Tibial artery (tissue), 4 donors: ENCODE measurements at regions not wholly inside any gene's neighbourhood (a gene's known extent, or its start where the extent isn't known, plus 50 kb on each side); places are given as distances from the start of the nearest gene placed in this dataset.

Experiments used
- DNase-seq, 2 donors: peaks; one replicate each; pipeline ENCODE4 v3.0.0-alpha.2; 2019
- H3K27ac ChIP-seq, 2 donors: fragments of 200-600 bp; sonication (generic) in 1 of 2; 1 replicate in 1 of 2; 2 replicates in 1 of 2; pipeline ENCODE4 v1.5.1; 2018 to 2019; ENCODE audit warnings: mild to moderate bottlenecking in 1 of 2
- H3K27me3 ChIP-seq, 2 donors: fragments of 200-600 bp; sonication (generic) in 1 of 2; one replicate each; pipeline versions ENCODE4 v1.5.1 to v1.6.0; 2016 to 2019
- H3K36me3 ChIP-seq, 3 donors: fragments of 200-600 bp; sonication (generic) in 2 of 3; one replicate each; pipeline ENCODE4 v1.5.1; 2016 to 2019; ENCODE audit warnings: mild to moderate bottlenecking in 2 of 3
- H3K4me1 ChIP-seq, 4 donors: fragments of 200-600 bp; sonication (generic) in 2 of 4; 1 replicate in 3 of 4; 2 replicates in 1 of 4; pipeline ENCODE4 v1.5.1; 2016 to 2019
- H3K4me3 ChIP-seq, 2 donors: fragments of 200-600 bp; sonication (generic) in 1 of 2; 1 replicate in 1 of 2; 2 replicates in 1 of 2; pipeline ENCODE4 v1.5.1; 2018 to 2019; ENCODE audit warnings: mild to moderate bottlenecking in 2 of 2
- H3K9me3 ChIP-seq, 3 donors: fragments of 200-600 bp; sonication (generic) in 1 of 3; one replicate each; pipeline ENCODE4 v1.5.1; 2016 to 2019
- intact Hi-C: fragments of 100-400 bp; cut with DNase I; formaldehyde crosslinking; loops from one replicate; pipeline ENCODE4 v1.15.0; 2023; ENCODE audit warnings: low total_unique reads
- TF ChIP-seq, protein P1 (sequence below), 2 experiments: fragments of 200-600 bp in 1 of 2; fragments of 450-650 bp in 1 of 2; IDR thresholded peaks; one replicate each; pipeline ENCODE4 v1.5.1; 2017 to 2019; ENCODE audit warnings: antibody characterized with exemption in 2 of 2, mild to moderate bottlenecking in 1 of 2, moderate library complexity in 1 of 2

DNA sequence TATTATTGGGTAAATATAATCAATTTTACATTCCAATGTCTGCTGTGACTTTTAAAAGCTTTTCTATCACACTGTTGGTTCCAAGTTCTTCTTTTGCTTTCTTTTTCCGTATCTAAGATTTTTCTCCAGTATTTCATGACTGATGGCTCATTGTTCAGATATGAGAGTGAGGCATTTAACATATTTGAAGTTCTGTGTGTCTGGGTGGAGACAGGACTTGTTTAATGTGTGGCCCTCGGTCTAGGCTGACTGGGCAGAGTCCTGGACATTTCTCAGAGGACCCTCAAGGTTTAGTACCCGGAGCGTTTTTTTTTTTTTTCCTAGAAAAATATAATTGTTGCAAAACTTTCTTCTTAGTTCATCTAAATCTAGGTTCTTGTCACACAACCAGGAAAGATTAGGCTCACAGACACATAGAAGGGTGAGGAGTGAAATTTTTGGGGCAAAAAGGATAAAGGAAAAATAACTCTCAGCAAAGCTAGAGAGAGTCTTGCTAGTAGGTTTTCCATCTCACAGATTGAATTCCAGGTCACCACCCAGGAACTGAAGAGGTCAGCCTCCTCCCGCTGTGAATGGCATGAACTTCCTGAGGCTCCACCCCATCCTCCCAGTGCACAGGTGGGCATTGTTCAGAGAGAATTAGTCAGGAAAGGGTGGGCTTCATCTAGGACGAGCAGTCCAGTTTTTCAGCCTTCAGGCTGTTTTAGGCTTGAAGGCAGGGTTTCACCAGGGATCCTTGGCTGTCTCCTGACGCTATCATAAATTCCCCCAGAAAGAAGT is 1002.4 kb upstream of the PCDH9 start:
- no peak overlapping the region for H3K4me3 ChIP-seq
- no peak overlapping the region for H3K27ac ChIP-seq
- DNase-seq: no peak
- H3K27me3 ChIP-seq: no peaks in the 10 kb centered on the region
- H3K9me3 ChIP-seq: no peaks in the 10 kb centered on the region
- intact Hi-C loops: no loop called here
- TF ChIP-seq, protein P1, sequence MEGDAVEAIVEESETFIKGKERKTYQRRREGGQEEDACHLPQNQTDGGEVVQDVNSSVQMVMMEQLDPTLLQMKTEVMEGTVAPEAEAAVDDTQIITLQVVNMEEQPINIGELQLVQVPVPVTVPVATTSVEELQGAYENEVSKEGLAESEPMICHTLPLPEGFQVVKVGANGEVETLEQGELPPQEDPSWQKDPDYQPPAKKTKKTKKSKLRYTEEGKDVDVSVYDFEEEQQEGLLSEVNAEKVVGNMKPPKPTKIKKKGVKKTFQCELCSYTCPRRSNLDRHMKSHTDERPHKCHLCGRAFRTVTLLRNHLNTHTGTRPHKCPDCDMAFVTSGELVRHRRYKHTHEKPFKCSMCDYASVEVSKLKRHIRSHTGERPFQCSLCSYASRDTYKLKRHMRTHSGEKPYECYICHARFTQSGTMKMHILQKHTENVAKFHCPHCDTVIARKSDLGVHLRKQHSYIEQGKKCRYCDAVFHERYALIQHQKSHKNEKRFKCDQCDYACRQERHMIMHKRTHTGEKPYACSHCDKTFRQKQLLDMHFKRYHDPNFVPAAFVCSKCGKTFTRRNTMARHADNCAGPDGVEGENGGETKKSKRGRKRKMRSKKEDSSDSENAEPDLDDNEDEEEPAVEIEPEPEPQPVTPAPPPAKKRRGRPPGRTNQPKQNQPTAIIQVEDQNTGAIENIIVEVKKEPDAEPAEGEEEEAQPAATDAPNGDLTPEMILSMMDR (IDR thresholded peaks at IDR 0.05): no peak
- no peaks in the 10 kb centered on the region for H3K4me1 ChIP-seq
- H3K36me3 ChIP-seq: no peaks in the 10 kb centered on the region

DNA sequence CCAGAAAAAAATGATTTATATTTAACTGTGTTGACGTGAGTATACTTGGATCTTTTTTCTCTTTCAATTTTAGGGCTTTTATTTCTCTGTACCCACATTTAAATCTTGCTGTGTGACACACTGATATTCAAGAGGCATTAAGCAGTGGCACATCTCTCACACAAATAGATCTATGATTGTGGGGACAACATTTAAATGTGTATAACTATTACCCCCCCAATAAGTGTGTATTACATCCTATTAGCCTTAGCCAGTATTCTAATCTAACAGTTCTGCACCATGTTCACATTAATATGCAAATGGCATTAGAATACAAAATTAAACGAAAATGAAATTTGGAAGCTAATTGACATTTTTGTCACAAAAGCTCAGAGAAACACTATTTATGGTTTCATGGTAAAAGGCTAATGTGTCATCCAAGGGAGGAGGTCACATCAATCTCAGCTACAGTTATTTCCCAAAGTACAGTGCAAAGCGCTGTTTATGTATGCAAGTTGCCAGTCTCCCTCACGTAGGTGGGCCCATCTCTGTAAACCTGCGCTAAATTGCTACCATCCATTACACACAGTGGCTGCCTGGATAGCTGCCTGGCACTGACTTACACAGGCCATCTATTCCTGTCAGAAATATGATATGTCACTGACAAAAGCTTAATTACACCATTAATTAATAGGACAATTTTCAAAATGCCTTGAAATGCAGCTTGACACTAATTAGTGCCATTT is 984.7 kb upstream of the PCDH9 start:
- no peak overlapping the region for H3K27ac ChIP-seq
- TF ChIP-seq, protein P1 (IDR thresholded peaks at IDR 0.05): no peak
- no peaks in the 10 kb centered on the region for H3K9me3 ChIP-seq
- no peaks in the 10 kb centered on the region for H3K36me3 ChIP-seq
- no peak overlapping the region for H3K4me3 ChIP-seq
- intact Hi-C loops: no loop called here
- H3K27me3 ChIP-seq: no peaks in the 10 kb centered on the region
- no peak for DNase-seq
- H3K4me1 ChIP-seq: no peaks in the 10 kb centered on the region

DNA sequence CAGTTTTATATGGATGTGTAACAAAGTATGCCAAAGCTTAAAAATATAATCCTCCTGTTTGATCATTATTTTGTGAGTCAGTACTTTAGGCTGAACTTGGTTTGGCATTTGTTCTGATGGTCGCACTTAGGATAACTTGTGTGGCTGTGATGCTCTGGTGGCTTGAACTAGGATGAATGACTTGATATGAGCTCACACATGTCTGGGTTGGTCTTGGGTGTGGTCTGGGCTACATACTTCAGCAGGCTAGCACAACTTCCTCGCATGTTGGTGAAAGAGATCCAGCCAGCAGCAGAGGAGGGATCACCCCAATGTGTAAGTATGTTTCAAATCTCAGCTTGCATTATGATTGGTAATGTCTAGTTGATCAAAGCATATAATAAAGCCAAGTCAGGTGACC is 969.1 kb upstream of the PCDH9 start:
- no peaks in the 10 kb centered on the region for H3K4me1 ChIP-seq
- no peaks in the 10 kb centered on the region for H3K36me3 ChIP-seq
- TF ChIP-seq, protein P1 (IDR thresholded peaks at IDR 0.05): no peak
- H3K9me3 ChIP-seq: no peaks in the 10 kb centered on the region
- DNase-seq: no peak
- no peak overlapping the region for H3K4me3 ChIP-seq
- intact Hi-C loops: no loop called here
- no peaks in the 10 kb centered on the region for H3K27me3 ChIP-seq
- no peak overlapping the region for H3K27ac ChIP-seq

DNA sequence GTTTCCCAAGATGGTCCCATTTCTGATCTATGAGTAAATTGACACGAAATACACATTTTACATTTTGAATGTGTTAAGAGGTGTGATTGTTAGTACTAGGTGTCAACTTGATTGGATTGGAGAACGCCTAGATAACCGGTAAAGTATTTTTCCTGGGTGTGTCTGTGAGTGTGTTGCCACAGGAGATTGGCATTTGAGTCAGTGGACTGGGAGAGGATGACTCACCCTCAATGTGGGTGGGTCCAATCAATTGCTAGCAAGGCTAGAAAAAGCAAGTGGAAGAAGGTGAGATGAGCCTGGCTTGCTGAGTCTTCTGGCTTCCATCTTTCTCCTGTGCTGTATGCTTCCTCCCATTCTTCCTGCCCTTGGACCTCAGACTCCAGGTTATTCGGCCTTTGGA is 960.7 kb upstream of the PCDH9 start:
- intact Hi-C loops: no loop called here
- H3K27me3 ChIP-seq: no peaks in the 10 kb centered on the region
- H3K4me1 ChIP-seq: no peaks in the 10 kb centered on the region
- no peak overlapping the region for H3K4me3 ChIP-seq
- H3K27ac ChIP-seq: no peak overlapping the region
- TF ChIP-seq, protein P1 (IDR thresholded peaks at IDR 0.05): no peak
- no peaks in the 10 kb centered on the region for H3K9me3 ChIP-seq
- no peak for DNase-seq
- H3K36me3 ChIP-seq: no peaks in the 10 kb centered on the region

DNA sequence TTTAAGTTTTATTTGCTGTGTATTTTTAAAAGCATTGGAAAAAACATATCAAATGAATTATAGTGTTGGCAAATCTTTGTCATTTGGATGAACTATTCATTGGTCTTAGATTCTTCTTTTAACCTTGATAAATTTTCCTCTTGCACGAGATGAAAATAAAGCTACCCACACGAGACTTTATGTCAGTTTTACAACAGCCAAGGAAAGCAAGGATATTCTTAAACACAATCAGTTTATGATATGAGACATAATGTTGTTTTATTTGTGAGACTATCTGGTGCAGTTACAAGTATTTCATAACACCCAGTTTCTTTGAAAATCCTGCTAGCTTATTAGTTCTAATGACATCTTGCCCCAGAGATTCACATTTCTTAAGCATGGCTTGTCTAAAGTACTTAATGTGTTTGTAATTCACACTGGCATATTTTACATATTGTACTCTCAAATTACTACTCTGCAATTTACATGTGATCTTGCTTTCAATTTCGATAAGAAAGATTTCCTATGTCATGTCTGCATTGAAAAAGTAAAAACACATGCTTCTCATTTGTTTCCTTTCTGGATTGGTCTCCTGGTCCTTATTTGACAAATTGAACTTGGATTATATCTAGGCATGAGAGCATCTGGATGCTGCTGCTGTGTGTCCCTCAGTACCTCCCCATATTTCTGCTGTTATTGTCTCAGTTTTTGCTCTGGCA is 955.5 kb upstream of the PCDH9 start:
- DNase-seq: no peak
- Histone ChIP-seq H3K4me3 (no peak overlapping the region), H3K36me3 (no peaks in the 10 kb centered on the region), H3K9me3 (no peaks in the 10 kb centered on the region), H3K4me1 (no peaks in the 10 kb centered on the region), H3K27me3 (no peaks in the 10 kb centered on the region), H3K27ac (no peak overlapping the region)
- TF ChIP-seq, protein P1 (IDR thresholded peaks at IDR 0.05): no peak
- intact Hi-C loops: no loop called here
